Raji (cell line): ENCODE measurements at regions not wholly inside any gene's neighbourhood (a gene's known extent, or its start where the extent isn't known, plus 50 kb on each side); places are given as distances from the start of the nearest gene placed in this dataset.

Experiments
- POLR2A ChIP-seq: IDR thresholded peaks from 2 replicates; pipeline ENCODE4 v1.6.1; 2011; ENCODE audit warnings: low read depth, low read length, control low read depth; ENCODE audit not compliant: insufficient read depth

- no peak for TF ChIP-seq POLR2A
These were observed 307.0 kb upstream of the TLE4 start for GRCh38 chr9:79264511-79265355.

GRCh38 chr9:79266986-79267385, 304.8 kb upstream of the TLE4 start:
- no peak for TF ChIP-seq POLR2A

- TF ChIP-seq POLR2A, result no peak
These were observed 303.0 kb upstream of the TLE4 start for GRCh38 chr9:79268806-79269205.

- TF ChIP-seq POLR2A, result no peak
These were observed 298.5 kb upstream of the TLE4 start for GRCh38 chr9:79273311-79273710.

GRCh38 chr9:79279356-79279755, 292.4 kb upstream of the TLE4 start:
- TF ChIP-seq POLR2A, result no peak

- no peak for TF ChIP-seq POLR2A
These were observed 291.1 kb upstream of the TLE4 start for GRCh38 chr9:79280691-79281090.

- no peak for TF ChIP-seq POLR2A
These were observed 287.7 kb upstream of the TLE4 start for GRCh38 chr9:79284081-79284480.

GRCh38 chr9:79286992-79287707, 284.6 kb upstream of the TLE4 start:
- TF ChIP-seq POLR2A, result no peak

GRCh38 chr9:79287708-79288290, 284.0 kb upstream of the TLE4 start:
- TF ChIP-seq POLR2A, result no peak

GRCh38 chr9:79289856-79290255, 281.9 kb upstream of the TLE4 start:
- TF ChIP-seq POLR2A, result no peak

GRCh38 chr9:79292731-79293280, 279.0 kb upstream of the TLE4 start:
- TF ChIP-seq POLR2A, result no peak

- no peak for TF ChIP-seq POLR2A
These were observed 271.7 kb upstream of the TLE4 start for GRCh38 chr9:79300068-79300467.

- no peak for TF ChIP-seq POLR2A
These were observed 270.7 kb upstream of the TLE4 start for GRCh38 chr9:79301085-79301484.

- no peak for TF ChIP-seq POLR2A
These were observed 270.0 kb upstream of the TLE4 start for GRCh38 chr9:79301551-79302391.

GRCh38 chr9:79302569-79302968, 269.2 kb upstream of the TLE4 start:
- no peak for TF ChIP-seq POLR2A
